PC-3 (cell line): ENCODE measurements at regions not wholly inside any gene's neighbourhood (a gene's known extent, or its start where the extent isn't known, plus 50 kb on each side); places are given as distances from the start of the nearest gene placed in this dataset.

Source experiments
- ATAC-seq: fragments of 200-7000 bp; cut with Tn5 transposase; 2 replicates; pipeline ENCODE4 v1.9.1; 2020; ENCODE audit warnings: mild to moderate bottlenecking, moderate library complexity
- BruUV-seq: library from RNA; stranded (reverse); fragments of 400-500 nt; replicated peaks from 2 replicates; lab custom pipeline; 2021; lab: Mats Ljungman, UMichigan
- CTCF ChIA-PET: fragments of 300-600 bp; sonication (Branson Sonifier 250); formaldehyde crosslinking; loops from one replicate; lab custom pipeline; 2022; ENCODE audit warnings: antibody characterized with exemption; lab: Charles Lee
- POLR2A ChIA-PET: fragments of 300-600 bp; sonication (Branson Sonifier 250); formaldehyde crosslinking; loops from one replicate; lab custom pipeline; 2022; ENCODE audit warnings: antibody characterized with exemption; ENCODE audit not compliant: unreplicated experiment; lab: Charles Lee
- DNase-seq: peaks from one replicate; pipeline ENCODE4 v3.0.0-alpha.2; 2015
- H2AFZ ChIP-seq: fragments of 300-600 bp; sonication (generic); 2 replicates; pipeline ENCODE4 v1.6.0; 2016; ENCODE audit warnings: antibody characterized with exemption, low read length
- H3F3A ChIP-seq: fragments of 300-600 bp; sonication (generic); one replicate; pipeline ENCODE4 v1.6.0; 2017; ENCODE audit warnings: antibody characterized with exemption, low read length, control low read depth, mild to moderate bottlenecking; ENCODE audit not compliant: unreplicated experiment
- H3K27ac ChIP-seq: fragments of 300-600 bp; sonication (generic); 2 replicates; pipeline ENCODE4 v1.5.1; 2016; ENCODE audit warnings: mild to moderate bottlenecking, low read length
- H3K27me3 ChIP-seq: fragments of 300-600 bp; sonication (generic); 2 replicates; pipeline ENCODE4 v1.6.1; 2016; ENCODE audit warnings: low read length, mixed read lengths
- H3K36me3 ChIP-seq: fragments of 300-600 bp; sonication (generic); 2 replicates; pipeline ENCODE4 v1.6.1; 2016; ENCODE audit warnings: low read depth, mixed run types, low read length, mixed read lengths
- H3K4me1 ChIP-seq: fragments of 300-600 bp; sonication (generic); 2 replicates; pipeline ENCODE4 v1.5.1; 2016; ENCODE audit warnings: low read length; ENCODE audit not compliant: insufficient read depth
- H3K4me2 ChIP-seq: fragments of 300-600 bp; sonication (generic); 2 replicates; pipeline ENCODE4 v1.6.0; 2016; ENCODE audit warnings: low read length
- H3K4me3 ChIP-seq: fragments of 300-600 bp; sonication (generic); 2 replicates; pipeline ENCODE4 v1.5.1; 2016; ENCODE audit warnings: mild to moderate bottlenecking, low read length, mixed read lengths
- H3K79me2 ChIP-seq: fragments of 300-600 bp; sonication (generic); 2 replicates; pipeline ENCODE4 v1.6.1; 2017; ENCODE audit warnings: low read length, mixed read lengths
- H3K9ac ChIP-seq: fragments of 300-600 bp; sonication (generic); 2 replicates; pipeline ENCODE4 v1.6.0; 2016; ENCODE audit warnings: mild to moderate bottlenecking, low read length
- H3K9me2 ChIP-seq: fragments of 300-600 bp; sonication (generic); replicated peaks from 2 replicates; pipeline ENCODE4 v1.6.1; 2016; ENCODE audit warnings: mixed run types, low read length, mixed read lengths
- H3K9me3 ChIP-seq: fragments of 300-600 bp; sonication (generic); 2 replicates; pipeline ENCODE4 v1.6.1; 2016; ENCODE audit warnings: low read length, mixed read lengths
- H4K20me1 ChIP-seq: fragments of 300-600 bp; sonication (generic); 2 replicates; pipeline ENCODE4 v1.6.1; 2016; ENCODE audit warnings: low read length, mixed read lengths
- CTCF ChIP-seq: fragments of 300-600 bp; sonication (generic); conservative IDR thresholded peaks from 2 replicates; pipeline ENCODE4 v1.5.1; 2017; ENCODE audit warnings: antibody characterized with exemption, low read depth, mild to moderate bottlenecking, low read length
- EZH2 ChIP-seq: fragments of 300-600 bp; sonication (generic); IDR thresholded peaks from one replicate; pipeline ENCODE4 v1.6.1; 2017; ENCODE audit warnings: antibody characterized with exemption, mild to moderate bottlenecking, low read length; ENCODE audit not compliant: unreplicated experiment
- EZH2phosphoT487 ChIP-seq: fragments of 300-600 bp; sonication (generic); IDR thresholded peaks from 2 replicates; pipeline ENCODE4 v1.6.1; 2018; ENCODE audit warnings: mild to moderate bottlenecking, antibody characterized with exemption, low read length, borderline replicate concordance
- intact Hi-C: fragments of 100-400 bp; cut with micrococcal nuclease; formaldehyde crosslinking; loops from 2 replicates; pipeline ENCODE4 v1.9.0; 2023

- H3K9ac ChIP-seq, result no peak overlapping the region
- H3K4me3 ChIP-seq, result no peak overlapping the region
- intact Hi-C loops, result no loop called here
- TF ChIP-seq EZH2 (no peak), CTCF (no peak), EZH2phosphoT487 (no peak)
- no peak overlapping the region for H2AFZ ChIP-seq
- POLR2A ChIA-PET, result no interaction called here
- no peaks in the 10 kb centered on the region for H3F3A ChIP-seq
- no peaks in the 10 kb centered on the region for H3K79me2 ChIP-seq
- H3K9me3 ChIP-seq, result no peaks in the 10 kb centered on the region
- ATAC-seq (no peak), DNase-seq (no peak)
- no peaks in the 10 kb centered on the region for H3K9me2 ChIP-seq
- H3K36me3 ChIP-seq, result no peaks in the 10 kb centered on the region
- H3K4me2 ChIP-seq, result no peak overlapping the region
- no peaks in the 10 kb centered on the region for H3K27me3 ChIP-seq
- no peak overlapping the region for H3K27ac ChIP-seq
- H3K4me1 ChIP-seq, result no peaks in the 10 kb centered on the region
- BruUV-seq, result no TSS peak
- CTCF ChIA-PET, result no interaction called here
- no peaks in the 10 kb centered on the region for H4K20me1 ChIP-seq
Measured at GRCh38 chr5:30752015-30752414, 441.5 kb upstream of the CDH6 start.

DNA sequence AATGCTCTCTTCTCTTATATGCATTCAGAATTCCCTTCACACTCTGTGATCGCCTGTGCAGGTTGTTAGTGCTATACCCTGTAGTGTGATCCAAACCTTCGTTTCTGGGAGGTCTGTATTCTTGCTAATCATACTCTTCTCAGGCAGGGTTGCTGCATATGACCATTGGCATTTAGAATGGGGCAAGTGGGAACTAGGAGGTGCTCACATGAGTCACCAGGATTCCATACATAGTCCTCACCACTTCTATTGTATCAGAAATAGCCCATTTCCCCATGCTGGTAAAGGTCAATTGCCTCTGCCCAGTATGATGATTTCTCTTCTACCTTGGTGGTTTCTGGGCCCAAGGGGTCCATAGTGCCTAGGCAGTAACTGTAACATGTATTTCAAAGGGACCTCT is 443.5 kb upstream of the CDH6 start:
- intact Hi-C loops, result no loop called here
- Histone ChIP-seq H3K27me3 (0 out of 2 replicates have a peak, but pooled peaks cover 6% of the 10 kb centered on the region), H3K9me3 (no peaks in the 10 kb centered on the region), H3K4me3 (no peak overlapping the region), H3K4me1 (no peaks in the 10 kb centered on the region), H3K4me2 (no peak overlapping the region), H3K79me2 (no peaks in the 10 kb centered on the region), H3F3A (no peaks in the 10 kb centered on the region), H3K9me2 (no peaks in the 10 kb centered on the region), H4K20me1 (no peaks in the 10 kb centered on the region), H3K36me3 (no peaks in the 10 kb centered on the region), H2AFZ (no peak overlapping the region), H3K27ac (no peak overlapping the region), H3K9ac (no peak overlapping the region)
- no TSS peak for BruUV-seq
- TF ChIP-seq EZH2phosphoT487 (no peak), EZH2 (no peak), CTCF (no peak)
- DNase-seq (peak; percentile 16), ATAC-seq (no peak)
- ChIA-PET CTCF (no interaction called here), POLR2A (no interaction called here)

- BruUV-seq, result no TSS peak
- Histone ChIP-seq H3K4me2 (no peak overlapping the region), H3K9me2 (no peaks in the 10 kb centered on the region), H3K36me3 (no peaks in the 10 kb centered on the region), H3K27me3 (0 out of 2 replicates have a peak, but pooled peaks cover 11% of the 10 kb centered on the region), H3K4me3 (no peak overlapping the region), H3K4me1 (no peaks in the 10 kb centered on the region), H2AFZ (no peak overlapping the region), H3K9ac (no peak overlapping the region), H3K79me2 (no peaks in the 10 kb centered on the region), H3K9me3 (no peaks in the 10 kb centered on the region), H3F3A (no peaks in the 10 kb centered on the region), H4K20me1 (no peaks in the 10 kb centered on the region), H3K27ac (no peak overlapping the region)
- ATAC-seq (no peak), DNase-seq (no peak)
- TF ChIP-seq CTCF, result no peak
- TF ChIP-seq EZH2, result no peak
- TF ChIP-seq EZH2phosphoT487, result no peak
- intact Hi-C loops, result no loop called here
- ChIA-PET CTCF (no interaction called here), POLR2A (no interaction called here)
Measured at GRCh38 chr5:30747412-30747811, 446.1 kb upstream of the CDH6 start.
